GM04504 (cell line): ENCODE measurements at regions not wholly inside any gene's neighbourhood (a gene's known extent, or its start where the extent isn't known, plus 50 kb on each side); places are given as distances from the start of the nearest gene placed in this dataset.
"Not testable (repeated sequence)": the region's sequence is repeated elsewhere in the genome, so short reads cannot be mapped to it uniquely, and the experiment has no call there.

ENCODE experiments used
- DNase-seq: peaks from one replicate; pipeline ENCODE4 v3.0.0-alpha.2; 2012; ENCODE audit warnings: low read depth

- no peak for DNase-seq
Measured at GRCh38 chr18:51248685-51249084, 51.2 kb upstream of the MEX3C start.

GRCh38 chr18:51250006-51250405 lies 52.5 kb upstream of the MEX3C start:
- DNase-seq, result no peak

DNA sequence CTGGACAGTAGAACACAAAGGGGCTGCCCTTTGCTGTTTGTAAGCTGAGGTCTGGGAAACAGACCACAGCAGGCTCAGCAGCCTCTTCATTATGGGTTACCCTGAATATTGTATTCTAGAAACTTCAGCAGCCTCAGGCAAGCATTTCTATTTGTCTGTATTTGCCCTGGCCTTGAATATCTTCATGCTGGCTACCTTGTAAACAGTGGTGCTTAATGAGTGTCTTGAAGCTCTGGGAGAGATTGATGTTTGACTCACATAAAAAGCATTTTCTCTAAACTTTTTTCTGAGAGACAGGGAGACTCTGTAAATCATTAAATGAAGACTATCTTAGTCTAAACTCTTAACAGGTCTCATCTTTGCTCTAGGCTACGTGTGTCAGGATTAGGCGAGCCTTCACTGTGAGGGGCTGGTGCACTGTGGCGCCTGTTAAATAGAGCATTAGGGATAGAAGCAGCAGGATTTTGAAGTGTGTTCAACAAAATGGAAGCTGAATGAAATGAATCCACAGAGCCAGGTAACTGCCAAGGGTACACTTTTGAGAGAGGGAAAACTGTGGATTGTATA lies 53.1 kb upstream of the MEX3C start:
- no peak for DNase-seq

- DNase-seq, result no peak
Measured at GRCh38 chr18:51251625-51252024, 54.1 kb upstream of the MEX3C start.

- DNase-seq, result no peak
Measured at GRCh38 chr18:51253476-51253875, 56.0 kb upstream of the MEX3C start.

GRCh38 chr18:51255693-51256092 lies 58.2 kb upstream of the MEX3C start:
- no peak for DNase-seq

DNA sequence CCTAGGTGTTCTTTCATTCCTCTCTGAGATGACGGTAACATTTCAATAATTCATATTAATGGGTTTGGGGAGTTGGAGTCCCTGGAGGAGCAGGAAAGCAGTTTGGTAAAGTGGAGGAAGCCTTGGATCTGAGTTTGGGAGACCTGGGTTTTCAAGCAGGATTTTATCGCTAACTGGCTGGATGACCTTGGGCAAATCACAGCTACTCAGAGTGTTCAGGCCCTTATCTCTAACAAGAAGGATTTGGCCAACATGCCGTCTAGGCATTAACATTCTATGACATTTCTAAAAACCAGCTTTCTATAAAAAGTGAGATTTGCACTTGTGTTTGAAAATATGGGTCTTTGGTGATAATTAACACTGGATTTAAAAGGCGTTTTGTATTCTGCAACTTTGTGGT lies 59.7 kb upstream of the MEX3C start:
- no peak for DNase-seq

DNA sequence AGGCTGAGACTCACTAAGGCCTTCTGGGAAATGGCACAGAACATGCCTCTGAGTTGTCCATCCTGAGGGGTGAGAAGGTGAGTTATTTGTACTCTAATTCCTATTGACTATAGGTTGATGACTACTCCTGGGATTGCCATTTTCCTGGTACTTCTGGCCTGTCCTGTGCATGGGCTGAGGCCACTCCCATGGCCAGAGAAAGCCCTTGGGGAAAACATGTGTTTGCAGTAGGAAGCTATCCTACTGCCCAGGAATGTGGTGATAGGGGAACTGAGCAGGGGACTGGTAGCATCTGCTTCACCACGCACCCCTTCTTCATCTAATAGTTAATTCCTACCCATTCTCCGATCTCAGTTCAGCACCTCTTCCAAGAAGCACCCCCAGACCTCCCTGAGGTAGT lies 62.6 kb upstream of the MEX3C start:
- no peak for DNase-seq

DNA sequence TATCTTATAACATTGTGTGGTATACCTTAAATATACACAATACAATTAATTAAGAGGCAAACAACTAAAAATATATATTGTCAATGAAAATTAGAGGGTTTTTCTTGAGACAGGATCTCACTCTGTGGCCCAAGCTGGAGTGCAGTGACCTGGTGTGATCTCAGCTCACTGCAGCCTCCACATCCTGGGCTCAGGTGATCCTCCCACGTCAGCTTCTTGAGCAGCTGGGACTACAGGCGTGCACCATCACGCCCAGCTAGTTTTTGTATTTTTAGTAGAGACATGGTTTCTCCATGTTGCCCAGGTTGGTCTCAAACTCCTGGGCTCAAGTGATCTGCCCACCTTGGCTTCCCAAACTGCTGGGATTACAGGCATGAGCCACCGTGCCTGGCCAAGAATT lies 68.6 kb upstream of the MEX3C start:
- not testable (repeated sequence) for DNase-seq

- DNase-seq, result no peak
Measured at GRCh38 chr18:51266773-51267172, 69.3 kb upstream of the MEX3C start.

DNA sequence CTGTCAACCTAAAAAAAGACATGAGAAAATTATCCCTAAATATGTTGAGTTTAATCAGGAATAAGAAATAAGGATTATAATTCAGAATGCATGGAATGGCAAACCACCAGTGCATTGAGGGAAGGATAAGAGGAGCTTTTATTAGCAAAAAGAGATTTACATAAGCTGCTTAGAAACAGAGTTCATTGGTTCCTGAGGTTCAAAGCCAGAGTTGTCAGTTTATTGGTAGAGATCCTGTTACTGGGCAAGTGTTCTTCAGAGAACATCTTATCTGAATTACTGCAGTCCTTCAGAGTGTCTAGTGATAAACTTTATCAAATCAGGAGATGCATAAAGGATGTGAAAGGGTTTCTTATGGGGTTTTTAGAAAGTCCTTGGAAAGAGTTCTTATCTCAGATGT lies 76.0 kb upstream of the MEX3C start:
- DNase-seq, result no peak

DNA sequence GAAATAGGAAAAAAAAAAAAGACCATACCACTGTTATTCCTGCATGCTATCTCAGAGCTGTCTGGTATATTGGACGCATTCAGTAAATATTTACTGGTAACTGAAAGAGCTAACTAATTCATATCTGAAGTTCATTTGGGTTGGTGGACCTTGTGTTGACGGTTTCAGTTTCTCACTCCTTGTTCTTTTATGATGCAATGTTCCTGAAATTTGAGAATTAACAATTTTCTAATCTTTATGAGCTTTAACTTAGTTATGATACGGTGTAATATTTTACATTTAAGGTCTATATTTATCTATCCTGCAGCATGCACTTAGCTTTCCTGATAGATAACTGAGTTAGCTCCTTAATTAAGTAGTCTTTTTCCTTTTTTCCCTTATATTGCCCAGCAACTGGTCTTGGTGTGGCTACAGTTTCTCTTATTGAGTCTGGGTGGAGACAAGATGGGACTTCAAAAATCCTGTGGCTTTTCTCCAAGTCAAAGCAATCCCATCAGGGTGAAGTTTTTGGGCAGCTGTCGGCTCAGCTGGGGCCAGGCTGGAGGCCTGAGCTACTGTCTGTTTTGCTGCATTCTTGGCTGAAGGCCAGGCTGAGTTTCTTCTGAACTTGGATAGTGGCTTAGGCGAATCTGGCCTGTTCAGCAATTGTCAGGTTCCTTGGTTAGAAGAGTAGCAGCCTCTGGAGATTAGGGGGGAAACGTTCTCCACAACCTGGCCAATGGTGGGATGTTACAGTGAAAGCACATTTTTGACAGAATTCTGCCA lies 78.4 kb upstream of the MEX3C start:
- no peak for DNase-seq

- DNase-seq, result no peak
Measured at GRCh38 chr18:51278045-51278649, 80.7 kb upstream of the MEX3C start.

GRCh38 chr18:51279367-51279984 lies 82.0 kb upstream of the MEX3C start:
- no peak for DNase-seq

DNA sequence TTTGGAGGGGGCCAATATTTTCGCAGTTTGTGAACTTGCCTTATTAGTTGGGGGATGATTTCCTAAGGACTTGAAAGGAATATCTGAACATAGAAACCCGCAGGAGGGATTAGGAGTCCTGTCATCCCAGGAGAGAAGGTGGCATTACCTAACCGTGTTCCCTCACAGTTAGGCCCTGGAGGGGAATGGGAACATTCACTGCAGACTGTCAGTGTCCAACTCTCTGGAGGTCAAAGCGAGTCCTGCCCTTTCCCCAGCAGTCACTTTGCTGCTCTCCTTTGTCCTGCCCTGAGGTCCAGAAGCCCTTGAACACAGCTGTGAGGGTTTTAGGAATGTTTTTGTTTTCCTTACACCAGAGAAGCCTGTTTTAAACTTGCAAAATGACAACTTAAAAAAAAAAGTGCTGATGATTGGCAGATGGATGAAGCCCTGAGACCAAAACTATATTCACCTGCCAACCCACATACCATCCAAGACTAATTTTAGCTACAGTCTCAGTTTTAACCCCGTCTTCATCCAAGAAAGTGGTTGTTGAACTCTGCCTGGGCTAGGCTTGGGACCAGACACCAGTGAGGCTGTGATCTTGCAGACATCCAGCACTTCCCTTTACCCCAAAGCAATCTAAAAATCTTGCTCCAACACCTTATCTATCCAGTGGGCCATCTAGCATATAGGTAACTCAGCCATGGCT lies 90.5 kb upstream of the MEX3C start:
- DNase-seq, result no peak

DNA sequence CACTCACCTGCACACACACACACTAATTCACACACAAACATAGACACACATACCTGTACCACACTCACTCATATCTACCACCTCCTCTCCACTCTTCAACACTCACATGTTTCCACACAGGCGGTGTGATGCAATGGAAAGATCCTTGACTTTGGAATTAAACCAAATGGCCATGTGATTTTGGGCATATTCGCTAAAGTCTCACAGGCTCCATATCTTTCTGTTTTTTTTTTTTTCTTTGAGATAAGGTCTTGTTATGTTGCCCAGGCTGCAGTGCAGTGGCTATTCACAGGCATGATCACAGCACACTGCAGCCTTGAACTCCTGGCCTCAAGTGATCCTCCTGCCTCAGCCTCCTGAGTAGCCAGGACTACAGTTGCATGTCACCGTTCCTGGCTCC lies 91.1 kb upstream of the MEX3C start:
- DNase-seq, result no peak

DNA sequence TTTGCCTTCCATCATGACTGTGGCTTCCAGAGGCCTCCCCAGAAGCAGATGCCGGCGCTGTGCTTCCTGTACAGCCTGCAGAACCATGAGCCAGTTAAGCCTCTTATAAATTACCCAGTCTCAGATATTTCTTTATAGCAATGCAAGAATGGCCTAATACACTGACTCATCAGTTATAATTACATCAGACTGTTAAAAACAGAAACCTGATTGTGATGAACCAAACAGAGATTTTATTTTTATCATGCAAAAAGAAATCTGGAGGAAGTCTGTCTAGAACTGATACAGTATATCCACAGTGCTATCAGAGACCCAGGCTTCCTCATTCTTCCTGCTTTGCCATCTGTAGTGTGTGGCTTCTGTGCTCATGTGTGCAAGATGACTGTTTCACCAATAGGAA lies 93.4 kb upstream of the MEX3C start:
- no peak for DNase-seq

DNA sequence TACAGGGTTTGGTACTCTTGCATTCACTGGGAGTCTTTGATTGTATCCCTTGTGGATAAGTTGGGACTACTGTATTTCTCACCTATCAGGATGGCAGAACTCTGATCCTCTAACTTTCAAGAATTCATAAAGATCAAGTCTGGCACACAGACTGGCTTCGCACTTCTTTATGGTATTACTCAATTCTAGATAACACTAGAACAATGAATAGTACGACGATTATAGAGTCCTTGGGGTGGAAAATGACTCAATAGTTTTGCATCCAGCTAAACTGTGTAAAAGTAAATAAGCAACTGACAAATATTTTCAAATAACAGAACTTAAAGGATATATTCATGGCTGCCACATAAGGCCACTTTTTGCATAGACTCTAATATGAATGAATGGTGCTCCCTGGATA lies 103.4 kb upstream of the MEX3C start:
- DNase-seq, result no peak

GRCh38 chr18:51301376-51301775 lies 103.9 kb upstream of the MEX3C start:
- DNase-seq, result no peak

DNA sequence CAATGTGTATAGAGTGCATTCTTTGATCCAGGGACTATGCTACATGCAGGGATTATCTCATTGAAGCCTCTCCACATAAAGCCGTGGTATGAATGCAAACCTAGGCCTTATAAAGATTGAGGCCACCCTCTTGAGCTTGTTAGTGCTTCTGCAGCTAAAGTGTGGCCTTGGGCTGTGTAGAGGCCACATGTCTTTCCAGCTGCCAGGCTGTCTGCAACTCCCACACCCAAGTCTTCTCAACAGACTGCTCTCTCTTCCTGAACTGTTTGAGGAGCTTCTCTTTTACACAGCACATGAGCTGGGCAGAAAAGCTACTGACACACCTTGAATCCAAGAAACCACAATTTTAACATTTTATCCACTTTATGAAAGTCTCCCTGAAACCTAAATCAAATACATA lies 119.2 kb upstream of the MEX3C start:
- no peak for DNase-seq

GRCh38 chr18:51321696-51322095 lies 124.2 kb upstream of the MEX3C start:
- no peak for DNase-seq

DNA sequence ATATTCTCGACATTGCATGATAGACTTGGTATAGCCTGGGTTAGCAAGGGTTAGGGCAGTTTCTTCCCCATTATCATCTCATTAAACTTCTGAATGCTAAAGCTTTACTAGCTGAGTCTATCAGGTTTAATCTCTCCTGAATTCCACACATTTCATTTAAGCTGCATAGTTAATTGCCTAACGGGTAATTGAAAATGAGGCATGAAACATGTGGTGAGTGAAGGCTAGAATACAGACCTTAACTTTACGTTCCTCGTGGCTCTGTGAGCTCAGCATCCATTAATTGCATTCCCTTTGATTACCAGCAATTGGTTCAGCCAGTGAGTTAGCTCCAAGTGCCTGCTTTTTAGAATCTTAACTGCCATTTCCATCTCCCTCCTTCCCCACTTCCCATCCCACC lies 126.5 kb upstream of the MEX3C start:
- no peak for DNase-seq

DNA sequence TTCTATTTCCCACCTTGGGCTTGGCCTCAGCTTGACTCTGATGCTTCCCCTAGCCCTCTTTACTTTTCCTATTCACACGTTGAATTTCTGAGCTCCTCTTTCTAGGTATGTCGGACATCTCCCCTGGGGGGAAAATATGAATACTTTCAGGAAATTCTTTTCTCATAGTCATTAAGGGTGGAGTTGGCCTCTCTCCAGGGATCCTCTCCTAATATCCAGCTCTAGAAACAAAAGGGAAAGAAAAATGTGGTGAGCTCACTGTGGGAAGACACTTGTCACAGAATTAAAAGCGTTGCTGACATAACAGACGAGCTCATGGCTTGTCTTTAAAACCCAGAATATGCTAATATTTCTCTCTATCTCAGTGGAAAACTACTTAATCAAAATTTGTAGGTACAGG lies 132.7 kb upstream of the MEX3C start:
- no peak for DNase-seq
